GM18507 (cell line): ENCODE measurements at regions not wholly inside any gene's neighbourhood (a gene's known extent, or its start where the extent isn't known, plus 50 kb on each side); places are given as distances from the start of the nearest gene placed in this dataset.
"Not testable (repeated sequence)": the region's sequence is repeated elsewhere in the genome, so short reads cannot be mapped to it uniquely, and the experiment has no call there.

Source experiments
- DNase-seq: peaks from one replicate; pipeline ENCODE4 v3.0.0; 2011; ENCODE audit warnings: low read depth; ENCODE audit not compliant: insufficient read length; ENCODE audit errors: extremely low spot score
- FAIRE-seq: peaks from 2 replicates; lab custom pipeline; 2011; peaks lifted over from hg19 to GRCh38; lab: Jason Lieb, UNC

DNA sequence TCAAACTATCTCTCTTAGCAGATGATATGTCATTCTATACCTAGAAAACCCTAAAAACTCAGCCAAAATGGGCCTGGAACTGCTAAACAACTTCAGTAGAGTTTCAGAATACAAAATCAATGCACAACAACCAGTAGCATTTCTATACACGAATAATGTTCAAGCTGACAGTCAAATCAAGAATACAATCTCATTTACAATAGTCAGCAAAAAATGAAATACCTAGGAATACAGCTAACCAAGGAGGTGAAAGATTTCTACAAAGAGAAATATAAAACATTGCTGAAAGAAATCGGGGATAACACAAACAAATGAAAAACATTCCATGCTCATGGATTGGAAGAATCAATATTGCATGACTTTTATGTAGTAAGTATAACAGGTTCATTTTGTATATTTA lies 804.8 kb downstream of the SLITRK1 start:
- no peak for FAIRE-seq

DNA sequence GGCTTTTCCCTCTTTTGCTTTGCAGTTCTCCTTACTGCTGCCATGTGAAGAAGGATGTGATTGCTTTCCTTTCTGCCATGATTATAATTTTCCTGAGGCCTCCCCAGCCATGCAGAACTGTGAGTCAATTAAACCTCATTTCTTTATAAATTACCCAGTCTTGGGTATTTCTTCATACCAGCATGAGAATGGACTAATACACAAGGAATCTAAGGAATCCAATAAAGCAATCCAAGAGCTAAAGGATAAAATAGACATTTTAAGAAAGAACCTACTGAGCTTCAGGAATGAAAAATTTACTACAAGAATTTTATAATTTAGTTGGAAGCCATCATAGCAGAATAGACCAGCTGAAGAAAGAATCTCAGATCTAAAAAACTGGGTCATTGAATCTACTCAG lies 808.3 kb downstream of the SLITRK1 start:
- DNase-seq, FAIRE-seq: not testable (repeated sequence)

More for the DNA sequence above, 804.8 kb downstream of the SLITRK1 start:
- no peak for DNase-seq

DNA sequence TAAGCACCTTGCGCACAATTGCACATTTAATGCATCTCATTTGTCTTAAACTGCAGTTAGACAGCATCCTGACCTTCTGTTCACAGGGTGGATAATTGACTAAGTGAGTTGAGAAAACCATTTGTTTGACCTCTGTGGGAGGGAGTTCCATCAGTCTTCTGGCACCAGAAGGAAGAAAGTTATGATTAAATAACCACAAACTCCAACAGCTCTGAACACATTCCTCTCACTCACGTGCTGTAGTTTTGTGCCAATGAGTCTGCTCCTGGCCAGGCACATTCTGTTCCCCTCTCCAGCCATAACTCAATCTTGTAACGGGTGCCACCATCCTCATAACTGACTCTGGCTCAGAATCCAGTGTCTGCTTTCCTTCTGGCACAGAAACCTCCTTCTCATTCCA lies 817.2 kb downstream of the SLITRK1 start:
- FAIRE-seq, result no peak

DNA sequence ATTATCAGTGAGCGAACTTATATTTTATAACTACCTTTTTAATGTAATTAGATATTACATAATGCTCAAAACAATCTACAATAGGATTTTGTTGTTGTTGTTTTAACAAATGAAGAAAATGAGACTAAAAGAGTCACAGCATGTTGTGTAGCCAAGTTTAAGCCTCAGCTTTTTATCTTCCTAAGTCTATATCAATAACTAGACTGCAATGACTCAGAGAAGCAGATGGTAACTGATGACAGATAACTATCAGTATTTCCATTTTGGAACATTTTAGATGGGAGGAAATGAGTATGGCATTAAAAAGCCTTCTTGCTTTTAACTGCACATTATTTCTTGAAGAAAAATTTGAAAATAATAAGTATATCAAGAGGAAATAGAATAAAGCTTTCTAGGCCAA lies 825.2 kb downstream of the SLITRK1 start:
- DNase-seq (no peak), FAIRE-seq (no peak)

More for the DNA sequence above, 817.2 kb downstream of the SLITRK1 start:
- DNase-seq, result no peak

DNA sequence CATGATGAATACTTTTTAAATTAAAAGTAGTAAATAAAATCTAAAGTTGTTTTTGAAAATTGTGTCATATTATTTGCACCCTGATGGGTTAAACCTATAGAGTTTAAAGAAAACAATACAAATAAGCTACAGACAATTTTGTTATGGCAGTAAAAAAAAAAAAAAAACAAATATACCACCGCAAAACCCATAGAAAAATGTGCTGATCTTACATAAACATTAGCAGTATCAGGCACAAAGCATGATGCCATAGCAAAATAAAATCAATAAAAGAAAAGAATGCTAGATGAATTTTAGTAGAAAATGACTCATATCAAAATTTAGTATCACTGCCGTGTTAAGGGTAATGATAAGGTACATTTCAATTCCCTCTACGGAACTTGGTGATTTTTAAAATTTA lies 826.0 kb downstream of the SLITRK1 start:
- no peak for DNase-seq
- FAIRE-seq, result no peak

DNA sequence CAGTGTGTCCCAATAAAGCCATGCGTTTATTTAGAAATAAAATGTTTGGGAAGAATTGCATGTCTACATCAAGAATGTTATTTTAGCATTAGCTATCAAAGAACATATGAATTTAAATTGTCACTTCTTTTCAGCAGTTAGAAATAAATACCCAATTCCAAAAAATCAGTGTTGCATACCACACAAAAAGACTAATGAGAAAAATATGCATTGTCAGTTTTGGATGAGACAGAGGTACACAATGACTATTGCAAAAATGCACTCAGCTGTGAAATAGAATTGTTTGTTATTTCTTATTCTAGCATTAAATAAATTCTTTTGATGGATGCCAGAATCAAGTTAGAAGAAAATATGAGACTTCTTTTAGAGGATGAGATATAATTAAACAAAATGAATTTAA lies 833.9 kb downstream of the SLITRK1 start:
- FAIRE-seq (no peak), DNase-seq (no peak)

DNA sequence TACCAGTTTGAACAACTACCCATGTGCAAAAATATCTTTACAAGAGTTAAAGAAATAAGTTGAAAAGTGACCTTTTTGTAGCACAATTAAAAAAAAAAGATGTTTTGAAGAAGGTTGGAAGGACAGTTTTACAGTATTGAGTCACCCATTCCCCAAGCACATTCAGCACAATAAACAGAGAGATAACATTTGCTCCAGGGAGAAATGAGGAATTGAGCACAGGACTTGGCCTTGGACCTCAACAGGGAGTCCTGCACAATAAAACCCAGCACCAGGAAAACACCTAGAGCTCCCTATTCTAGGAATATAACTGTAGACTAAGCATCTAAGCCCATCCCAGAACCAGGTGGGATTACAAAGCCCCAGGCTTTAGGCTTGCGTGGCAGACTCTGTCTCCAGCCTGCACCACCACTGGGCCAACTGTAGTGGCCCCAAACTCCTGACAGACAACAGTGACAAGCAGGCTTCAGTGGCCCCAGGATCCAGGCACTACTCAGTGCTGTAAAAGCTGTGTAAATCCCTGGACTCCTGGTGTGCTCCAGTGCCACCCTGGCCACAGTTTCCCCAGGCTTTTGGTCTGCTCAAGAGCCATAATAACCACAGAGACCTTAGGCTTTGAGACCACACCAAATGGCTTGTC lies 857.2 kb downstream of the SLITRK1 start:
- DNase-seq, result no peak
- no peak for FAIRE-seq

DNA sequence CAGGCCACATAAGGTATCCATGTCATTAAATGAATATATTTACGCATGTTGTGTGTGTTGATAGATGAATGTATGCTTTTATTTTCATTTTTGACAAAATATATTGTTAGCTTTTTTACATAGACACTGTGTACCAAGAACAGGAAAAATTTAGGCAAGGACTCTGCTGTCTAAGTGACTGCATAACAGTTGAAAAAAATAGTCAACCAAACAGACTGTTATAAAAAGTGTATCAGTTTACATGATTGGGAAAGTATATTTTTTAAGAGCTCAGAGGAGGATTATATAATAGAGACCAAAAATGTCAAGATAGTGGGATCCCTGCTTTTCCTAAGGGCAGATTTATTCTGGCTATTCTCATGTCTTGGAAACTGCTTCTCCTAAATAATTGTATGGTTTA lies 858.0 kb downstream of the SLITRK1 start:
- FAIRE-seq (no peak), DNase-seq (no peak)

DNA sequence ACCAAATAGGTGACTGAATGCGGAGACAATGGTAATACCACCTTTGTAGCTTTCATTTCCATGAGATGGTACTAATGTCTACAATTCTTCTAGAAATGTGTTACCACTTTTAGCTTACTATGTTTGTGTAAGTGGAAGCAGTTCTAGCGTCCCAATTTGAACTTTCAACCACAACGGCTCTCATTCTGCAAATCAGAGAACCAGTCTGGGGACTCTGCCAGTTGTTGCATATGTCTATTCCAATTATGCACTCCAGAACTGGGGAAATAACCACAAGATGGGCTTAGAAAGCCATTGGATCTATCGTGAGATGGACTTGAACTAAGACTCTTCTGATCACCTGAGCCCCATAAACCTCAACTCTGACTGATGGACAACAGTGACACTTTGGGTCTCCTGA lies 862.3 kb downstream of the SLITRK1 start:
- FAIRE-seq, result no peak

DNA sequence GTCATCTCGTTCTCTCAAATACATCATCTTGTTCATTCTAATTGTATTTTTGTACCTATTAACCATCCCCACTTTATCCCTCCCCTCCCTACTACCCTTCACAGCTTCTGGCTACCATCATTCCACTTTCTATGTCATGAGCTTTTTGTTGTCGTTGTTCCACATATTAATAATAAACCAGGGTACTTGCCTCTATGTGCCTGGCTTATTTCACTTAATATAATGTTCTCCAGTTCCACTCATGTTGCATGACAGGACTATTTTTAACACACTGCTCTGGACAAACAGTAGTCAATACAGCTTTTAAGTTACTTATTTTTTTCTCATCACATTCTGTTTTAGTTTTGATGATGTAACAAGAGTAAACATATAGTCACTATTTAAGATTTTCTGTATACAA lies 872.3 kb downstream of the SLITRK1 start:
- DNase-seq (no peak), FAIRE-seq (no peak)

More for the DNA sequence above, 862.3 kb downstream of the SLITRK1 start:
- no peak for DNase-seq

DNA sequence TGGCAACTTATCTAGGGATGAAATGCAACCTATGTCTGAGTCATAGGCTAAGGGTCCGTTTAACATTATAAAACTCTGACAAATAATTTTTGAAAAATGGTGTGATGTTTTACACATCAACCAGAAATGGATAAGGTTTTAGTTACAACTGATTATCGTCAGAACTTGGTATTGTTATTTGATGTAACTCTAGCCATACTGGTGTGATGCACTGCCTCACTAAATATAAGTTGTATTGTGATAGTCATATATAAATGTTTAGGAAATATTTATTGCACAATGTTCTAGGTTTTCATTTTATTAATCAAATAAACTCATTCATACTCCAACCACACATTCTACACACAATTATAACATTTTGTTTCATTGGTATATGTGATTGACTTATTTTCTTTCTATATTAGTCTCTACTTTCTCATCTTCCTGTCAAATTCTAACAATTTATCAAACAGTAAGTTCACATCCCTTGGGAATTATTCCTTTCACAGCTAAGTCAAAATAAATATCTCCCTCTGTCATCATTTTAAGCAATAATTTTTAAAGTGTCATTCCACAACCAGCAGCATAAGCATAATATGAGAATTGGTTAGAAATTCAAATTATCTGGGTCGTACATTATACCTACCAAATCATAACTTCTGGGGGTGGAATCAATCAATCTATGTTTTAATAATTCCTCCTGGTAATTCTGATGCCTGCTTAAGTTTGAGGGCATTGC lies 873.9 kb downstream of the SLITRK1 start:
- no peak for FAIRE-seq
- no peak for DNase-seq

DNA sequence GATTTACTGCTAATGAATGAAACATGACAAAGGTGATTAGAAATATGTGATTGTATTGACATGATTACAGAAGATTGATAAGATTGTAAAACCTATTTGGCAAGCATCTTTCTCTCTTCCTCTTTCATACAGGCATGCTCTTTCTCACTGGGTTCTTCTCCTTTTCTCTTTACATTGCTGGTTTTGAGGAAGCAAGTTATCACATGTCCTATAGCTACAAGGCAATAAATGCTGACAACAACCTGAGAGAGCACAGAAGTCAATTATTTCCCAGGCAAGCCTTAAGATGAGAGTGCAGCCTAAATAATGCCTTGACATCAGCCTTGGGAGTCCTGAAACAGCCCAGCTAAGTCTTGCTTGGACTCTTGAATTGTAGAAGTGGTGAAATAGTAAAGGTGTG lies 875.0 kb downstream of the SLITRK1 start:
- DNase-seq (no peak), FAIRE-seq (no peak)

DNA sequence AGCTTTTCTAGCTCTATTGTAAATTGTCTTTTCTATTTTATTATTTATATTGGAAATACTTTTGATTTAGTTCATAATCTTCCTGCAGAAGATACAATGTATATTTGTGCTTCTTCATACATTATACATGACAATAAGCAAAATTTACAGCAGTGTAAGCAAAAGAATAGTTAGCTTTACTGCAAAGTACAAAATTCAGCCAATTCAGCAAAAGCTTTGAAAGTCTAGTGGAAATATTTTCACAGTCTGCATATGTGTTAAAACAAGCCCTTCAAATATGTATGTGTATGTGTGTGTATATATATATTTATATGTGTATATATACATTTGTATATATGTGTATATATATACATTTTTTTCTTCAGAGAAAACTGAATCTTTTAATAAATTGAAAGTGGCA lies 879.1 kb downstream of the SLITRK1 start:
- FAIRE-seq, result no peak
- DNase-seq, result no peak

DNA sequence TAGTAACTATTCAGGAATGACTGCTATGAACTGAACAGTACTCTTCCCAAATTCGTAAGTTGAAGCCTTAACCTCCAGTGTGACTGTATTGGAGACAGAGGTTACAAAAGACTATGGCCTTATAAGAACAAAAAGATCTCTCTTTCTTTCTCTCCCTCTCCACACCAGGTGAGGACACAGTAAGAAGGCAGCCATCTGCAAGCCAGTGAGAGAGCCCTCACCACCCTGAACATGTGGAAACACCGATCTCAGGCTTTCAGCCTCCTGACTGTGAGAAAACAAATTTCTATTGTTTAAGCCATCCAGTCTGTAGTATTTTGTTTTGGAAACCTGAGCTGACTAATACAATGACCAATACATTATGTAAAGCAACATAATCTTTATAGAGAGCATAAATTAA lies 888.9 kb downstream of the SLITRK1 start:
- FAIRE-seq (no peak), DNase-seq (no peak)

DNA sequence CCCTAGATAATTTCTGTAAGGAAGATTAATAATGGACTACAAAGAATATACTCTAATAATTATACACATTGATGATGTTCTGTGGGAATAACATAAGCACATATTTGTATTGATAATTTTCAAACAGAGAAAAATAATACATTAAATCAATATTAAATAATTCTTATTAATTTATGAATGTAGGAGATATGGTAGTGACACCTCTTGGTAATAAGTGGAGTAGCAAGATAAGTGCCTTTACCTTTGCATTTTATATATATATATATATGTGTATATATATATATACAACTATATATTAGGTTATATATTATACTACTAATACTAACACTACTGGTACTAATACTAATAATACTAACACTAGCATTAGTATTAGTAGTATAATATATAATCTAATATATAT lies 905.8 kb downstream of the SLITRK1 start:
- no peak for FAIRE-seq

DNA sequence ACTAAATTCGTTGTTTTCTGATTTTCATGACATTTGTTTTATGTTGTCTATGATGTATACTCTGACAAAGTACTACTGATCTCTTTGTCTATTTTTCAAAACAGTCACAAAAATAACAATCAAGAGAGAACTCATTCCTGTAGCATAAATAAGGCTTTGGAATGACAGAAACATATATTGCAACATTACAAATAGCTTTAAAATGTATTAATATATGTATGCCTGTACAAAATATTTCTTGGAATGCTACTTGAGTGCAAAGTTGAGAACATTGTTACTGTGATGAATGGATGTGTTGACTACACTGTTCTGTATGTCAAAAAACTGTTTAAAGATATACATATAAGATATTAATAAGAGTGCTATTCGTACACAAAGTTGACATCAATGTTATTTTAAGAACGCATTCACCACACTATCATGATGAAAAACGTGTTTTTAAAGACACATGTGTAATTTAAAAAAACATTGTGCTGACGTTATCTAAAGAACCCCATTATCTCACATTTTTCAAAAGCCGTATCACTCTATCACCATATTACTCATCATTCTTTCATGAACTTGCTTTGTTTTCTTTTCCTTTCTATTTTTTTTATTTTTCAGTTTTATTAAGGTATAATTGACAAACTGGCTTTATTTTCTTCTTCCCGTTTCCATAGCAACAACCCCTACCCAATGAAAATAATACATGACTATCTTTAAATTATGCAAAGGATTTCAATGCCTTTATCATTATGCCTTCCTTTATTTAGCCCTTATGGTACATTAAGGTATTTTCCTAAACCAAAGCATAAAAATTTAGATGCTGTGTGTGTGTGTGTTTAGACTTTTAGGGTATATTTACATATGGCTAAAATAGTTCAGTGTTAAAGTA lies 918.8 kb downstream of the SLITRK1 start:
- FAIRE-seq (no peak), DNase-seq (no peak)

More for the DNA sequence above, 905.8 kb downstream of the SLITRK1 start:
- no peak for DNase-seq

DNA sequence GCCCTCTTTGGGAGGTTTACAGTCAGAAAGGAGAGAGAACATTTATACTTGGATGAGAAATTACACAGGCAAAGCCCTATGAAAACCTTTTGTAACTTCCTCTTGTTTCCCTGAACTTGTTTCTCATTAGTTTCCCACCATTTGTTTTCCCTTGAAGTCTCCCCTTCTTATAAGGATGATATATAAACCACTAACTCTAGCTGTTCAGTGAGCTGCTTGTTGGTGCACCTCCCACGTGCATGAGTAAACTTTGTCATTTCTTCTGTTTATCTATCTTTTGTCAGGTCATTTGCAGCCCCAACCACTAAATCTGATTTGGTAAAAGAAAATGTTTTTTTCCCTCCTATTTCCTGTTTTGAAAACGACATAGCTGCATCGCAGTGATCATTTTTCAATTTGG lies 919.9 kb downstream of the SLITRK1 start:
- no peak for FAIRE-seq
- DNase-seq, result no peak

DNA sequence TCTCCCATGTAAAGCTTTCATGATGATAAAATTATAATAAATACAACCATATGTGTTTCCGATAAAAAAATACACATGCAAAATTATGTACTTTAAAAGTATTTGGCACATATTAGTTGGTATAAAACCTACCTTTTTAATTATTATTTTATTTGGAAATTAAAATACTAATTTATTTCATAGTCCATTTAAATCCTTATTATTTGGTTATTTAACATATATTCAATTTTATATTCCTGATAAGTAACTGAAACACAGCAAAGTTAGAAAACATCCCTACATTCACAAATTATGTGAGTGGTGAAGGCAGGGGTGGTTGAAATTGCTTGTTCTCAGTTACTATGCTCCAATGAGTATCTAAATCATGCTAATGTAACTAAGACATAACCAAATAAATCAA lies 920.5 kb downstream of the SLITRK1 start:
- no peak for FAIRE-seq
- DNase-seq, result no peak

DNA sequence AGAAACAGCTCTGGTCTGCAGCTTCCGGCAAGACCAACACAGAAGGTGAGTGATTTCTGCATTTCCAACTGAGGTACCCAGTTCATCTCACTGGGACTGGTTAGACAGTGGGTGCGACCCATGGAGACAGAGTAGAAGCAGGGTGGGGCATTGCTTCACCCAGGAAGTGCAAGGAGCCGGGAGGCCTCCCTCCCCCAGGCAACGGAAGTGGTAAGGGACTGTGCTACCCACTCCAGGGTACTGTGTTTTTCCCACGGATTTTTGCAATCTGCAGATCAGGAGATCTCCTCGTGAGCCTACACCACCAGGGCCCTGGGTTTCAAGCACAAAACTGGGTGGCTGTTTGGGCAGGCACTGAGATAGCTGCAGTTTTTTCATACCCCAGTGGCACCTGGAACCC lies 929.9 kb downstream of the SLITRK1 start:
- DNase-seq, FAIRE-seq: not testable (repeated sequence)

DNA sequence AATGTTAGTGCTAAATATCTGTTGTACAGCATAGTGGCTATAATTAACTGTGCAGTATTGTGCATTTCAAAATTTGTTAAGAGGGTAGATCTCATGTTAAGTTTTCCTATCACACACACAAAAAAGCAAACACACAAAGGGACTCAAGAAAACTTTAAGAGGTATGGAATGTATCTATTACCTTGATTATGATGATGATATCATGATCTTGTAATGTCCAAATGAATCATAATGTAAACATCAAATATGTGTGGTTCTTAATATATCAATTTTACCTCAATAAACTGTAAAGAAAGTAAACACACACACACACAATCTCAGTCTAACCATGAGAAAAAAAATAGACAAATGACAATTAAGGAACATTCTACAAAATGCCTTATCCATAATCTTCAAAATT lies 934.6 kb downstream of the SLITRK1 start:
- FAIRE-seq (no peak), DNase-seq (no peak)
